GM04504 (cell line): ENCODE measurements at regions not wholly inside any gene's neighbourhood (a gene's known extent, or its start where the extent isn't known, plus 50 kb on each side); places are given as distances from the start of the nearest gene placed in this dataset.
A peak's percentile ranks its signal among the peaks of the same experiment; 100 is the strongest.
"Not testable (repeated sequence)": the region's sequence is repeated elsewhere in the genome, so short reads cannot be mapped to it uniquely, and the experiment has no call there.

ENCODE experiments used
- DNase-seq: peaks from one replicate; pipeline ENCODE4 v3.0.0-alpha.2; 2012; ENCODE audit warnings: low read depth

DNA sequence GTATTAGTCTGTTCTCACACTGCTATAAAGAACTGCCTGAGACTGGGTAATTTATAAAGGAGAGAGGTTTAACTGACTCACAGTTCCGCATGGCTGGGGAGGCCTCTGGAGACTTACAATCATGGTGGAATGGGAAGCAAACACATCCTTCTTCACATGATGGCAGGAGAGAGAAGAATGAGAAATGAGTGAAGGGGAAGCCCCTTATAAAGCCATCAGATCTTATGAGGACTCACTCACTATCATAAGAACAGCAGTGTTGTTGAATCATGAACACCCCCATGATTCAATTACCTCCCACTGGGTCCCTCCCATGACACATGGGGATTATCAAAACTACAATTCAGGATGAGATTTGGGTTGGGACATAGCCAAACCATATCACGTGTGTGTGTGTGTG is 1764.4 kb upstream of the SEL1L start:
- not testable (repeated sequence) for DNase-seq

DNA sequence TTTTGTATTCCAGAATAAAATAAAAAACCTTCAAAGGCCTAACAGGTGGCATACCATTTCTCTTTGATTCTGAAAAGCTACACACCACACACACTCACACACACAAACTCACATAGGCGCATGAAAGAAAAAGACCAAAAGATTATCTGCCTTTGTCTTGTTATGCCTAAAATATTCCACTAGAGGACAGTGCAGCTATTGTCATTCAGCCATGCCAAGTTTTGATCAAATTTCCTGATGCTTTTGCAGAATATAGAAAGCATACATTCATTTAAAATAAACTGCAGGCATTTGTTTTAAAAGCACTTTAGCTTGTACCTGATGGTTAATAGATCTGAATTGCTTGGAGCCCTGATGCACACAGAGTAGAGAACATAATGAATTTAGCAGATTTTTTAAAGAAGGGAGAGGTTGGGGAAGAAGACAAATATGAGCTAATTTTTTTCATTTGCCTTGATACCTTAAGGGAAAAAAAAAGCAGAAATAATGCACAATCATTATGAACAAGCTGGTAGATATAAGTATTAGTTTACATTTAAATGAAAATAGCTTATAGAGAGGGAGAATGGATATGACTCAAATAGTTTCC is 1766.9 kb upstream of the SEL1L start:
- DNase-seq: peak; percentile 3

DNA sequence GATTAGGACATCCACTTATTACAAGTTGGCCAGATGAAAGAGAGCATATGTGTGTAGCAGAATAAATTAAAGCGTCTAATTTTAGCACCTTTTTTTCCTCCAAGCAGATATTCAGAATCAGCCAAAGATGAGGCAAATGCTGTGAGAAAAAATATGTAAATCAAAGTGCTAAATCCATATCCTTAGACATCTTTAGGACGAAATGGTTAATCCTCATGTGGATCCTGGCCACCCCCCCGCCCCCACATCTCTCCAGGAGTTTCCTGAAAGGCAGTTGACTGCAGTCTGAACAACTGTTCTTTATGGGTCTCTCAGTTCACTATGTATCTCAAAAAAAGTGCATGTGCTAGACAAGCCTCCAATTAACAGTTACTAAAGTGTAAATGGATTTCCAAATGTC is 1768.1 kb upstream of the SEL1L start:
- DNase-seq: no peak

GRCh38 chr14:83309211-83309610 is 1775.6 kb upstream of the SEL1L start:
- no peak for DNase-seq

DNA sequence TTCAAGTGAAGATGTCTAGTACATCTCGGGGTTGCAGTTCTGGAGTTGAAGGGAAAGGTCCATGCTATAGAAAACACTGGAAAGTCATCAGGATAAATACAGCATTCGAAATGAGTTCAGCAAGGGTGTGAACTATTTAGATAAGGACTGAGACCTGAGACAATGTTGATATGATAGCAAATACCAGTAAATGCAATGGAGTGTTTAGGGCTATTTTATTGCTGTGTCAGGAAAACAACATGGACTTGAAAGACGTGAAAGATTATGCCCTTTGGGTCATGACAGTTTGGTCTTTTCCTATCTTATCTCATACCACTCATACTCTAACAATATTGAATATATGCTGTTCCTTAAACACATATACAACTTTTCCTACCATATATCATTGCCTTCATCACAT is 1776.2 kb upstream of the SEL1L start:
- DNase-seq: no peak

DNA sequence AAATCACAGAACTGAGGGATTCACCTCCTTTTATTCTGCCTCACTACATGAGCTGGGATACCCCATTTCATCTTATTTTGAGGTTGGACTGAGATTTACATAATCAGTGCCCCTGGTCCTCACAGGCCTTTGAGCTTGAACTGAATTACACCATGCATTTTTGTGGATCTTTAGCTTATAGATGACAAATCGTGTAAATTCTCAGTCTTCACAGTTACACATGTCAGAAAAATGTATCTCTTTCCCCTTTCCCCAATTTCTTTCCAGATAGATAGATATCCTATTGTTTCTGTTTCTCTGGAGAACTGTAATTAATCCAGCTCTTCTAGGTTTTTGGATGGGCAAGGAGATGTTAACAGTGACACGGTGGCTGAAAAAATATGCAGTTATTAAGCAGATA is 1778.9 kb upstream of the SEL1L start:
- no peak for DNase-seq

- no peak for DNase-seq
Measured at GRCh38 chr14:83314764-83315163, 1781.1 kb upstream of the SEL1L start.

GRCh38 chr14:83316356-83316755 is 1782.7 kb upstream of the SEL1L start:
- DNase-seq: no peak

DNA sequence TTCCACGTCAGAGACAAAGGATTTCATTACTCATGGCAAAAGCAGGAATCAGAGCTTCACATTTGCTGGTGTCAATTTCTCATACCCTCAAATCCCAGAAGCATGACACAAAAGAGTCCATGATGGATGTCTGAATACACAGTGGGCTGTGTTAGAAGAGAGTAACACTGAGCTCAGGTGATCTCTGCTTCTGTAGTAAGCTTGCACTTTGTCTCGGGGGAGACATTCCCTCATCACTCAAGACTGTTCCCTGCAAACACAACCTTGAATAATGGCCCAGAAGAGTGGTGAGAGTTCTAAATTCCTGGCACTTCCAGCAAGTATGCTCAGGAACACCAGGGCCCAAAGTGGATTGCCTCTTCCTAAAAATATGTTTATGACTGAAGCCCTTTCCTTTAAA is 1787.2 kb upstream of the SEL1L start:
- DNase-seq: no peak

- no peak for DNase-seq
Measured at GRCh38 chr14:83331513-83331912, 1797.9 kb upstream of the SEL1L start.

GRCh38 chr14:83342590-83342989 is 1808.9 kb upstream of the SEL1L start:
- peak; percentile 55 for DNase-seq

- DNase-seq: no peak
Measured at GRCh38 chr14:83347874-83348273, 1814.2 kb upstream of the SEL1L start.

- DNase-seq: no peak
Measured at GRCh38 chr14:83355609-83356008, 1822.0 kb upstream of the SEL1L start.

DNA sequence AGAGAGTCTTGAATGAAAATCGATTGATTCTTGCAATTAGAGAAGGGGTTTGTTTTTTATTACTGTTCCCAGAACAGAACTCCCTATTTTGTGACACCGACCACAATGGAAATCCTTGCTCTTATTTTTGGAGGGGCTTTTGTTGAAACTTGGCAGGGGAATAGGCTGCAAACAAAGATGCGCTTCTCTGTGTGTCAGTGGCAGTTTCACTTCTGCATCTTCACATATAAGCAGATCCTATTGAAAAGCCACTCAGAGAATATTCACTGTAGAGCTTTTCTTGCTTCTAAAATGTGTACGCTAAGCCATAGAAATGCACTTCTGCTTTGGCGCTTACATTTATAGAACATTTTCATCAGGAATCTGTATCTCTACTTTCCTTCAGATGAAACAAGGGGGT is 1822.4 kb upstream of the SEL1L start:
- no peak for DNase-seq

DNA sequence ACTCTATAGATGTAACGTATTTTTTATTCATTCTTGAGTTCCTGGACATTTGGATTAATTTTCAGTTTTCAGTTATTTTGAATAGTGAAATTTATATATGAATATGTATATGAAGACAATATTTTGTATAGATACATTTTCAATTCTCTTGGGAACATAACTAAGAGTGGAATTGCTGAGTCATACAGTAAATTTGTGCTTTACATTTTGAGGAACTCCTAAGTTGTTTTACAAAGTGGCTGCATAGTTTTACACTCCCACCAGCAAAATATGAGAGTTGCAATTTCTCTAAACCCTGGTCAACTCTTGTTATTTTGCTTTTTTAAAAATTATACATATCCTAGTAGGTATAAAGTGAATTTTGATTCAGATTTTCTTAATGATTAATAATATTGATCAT is 1838.6 kb upstream of the SEL1L start:
- DNase-seq: no peak

GRCh38 chr14:83379436-83379835 is 1845.8 kb upstream of the SEL1L start:
- DNase-seq: no peak

DNA sequence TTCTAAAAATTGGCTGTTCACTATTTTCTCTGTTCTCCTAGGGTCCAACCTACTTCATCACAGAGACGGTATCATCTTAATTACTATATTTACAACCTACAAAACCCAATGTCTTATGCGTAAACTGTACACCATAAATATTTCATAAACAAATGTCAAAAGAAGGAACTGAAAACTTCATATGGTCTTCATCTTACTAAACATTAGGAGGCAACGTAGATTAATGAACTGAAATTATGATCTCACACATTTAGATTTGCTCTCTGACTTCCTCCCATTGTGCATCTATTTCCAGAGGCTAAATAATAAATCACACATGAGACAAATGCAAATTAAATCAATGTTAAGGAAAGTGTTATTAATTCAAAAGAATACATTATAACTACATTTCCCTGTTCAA is 1850.6 kb upstream of the SEL1L start:
- DNase-seq: no peak

GRCh38 chr14:83395321-83395720 is 1861.7 kb upstream of the SEL1L start:
- no peak for DNase-seq

DNA sequence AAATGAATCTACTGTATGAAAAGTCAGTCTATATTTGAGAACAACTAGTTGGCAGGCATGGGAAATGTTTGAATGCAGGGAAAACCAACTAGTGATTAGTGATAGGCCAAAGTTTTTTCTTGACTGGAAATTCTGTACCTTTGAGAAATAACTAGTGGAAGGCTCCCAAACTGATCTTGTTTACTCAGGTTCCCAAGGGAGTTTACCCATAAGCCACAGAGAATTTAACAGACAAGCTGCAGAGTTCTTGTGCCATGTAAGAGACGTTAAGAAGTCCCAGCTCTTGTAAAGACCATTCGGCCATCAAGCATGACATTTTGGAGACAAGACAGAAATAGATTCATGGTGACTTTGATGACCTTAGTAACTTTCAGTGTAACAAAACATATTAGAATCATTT is 1882.8 kb upstream of the SEL1L start:
- DNase-seq: no peak

GRCh38 chr14:83419420-83419819 is 1885.8 kb upstream of the SEL1L start:
- DNase-seq: no peak

GRCh38 chr14:83421711-83422110 is 1888.1 kb upstream of the SEL1L start:
- DNase-seq: no peak

DNA sequence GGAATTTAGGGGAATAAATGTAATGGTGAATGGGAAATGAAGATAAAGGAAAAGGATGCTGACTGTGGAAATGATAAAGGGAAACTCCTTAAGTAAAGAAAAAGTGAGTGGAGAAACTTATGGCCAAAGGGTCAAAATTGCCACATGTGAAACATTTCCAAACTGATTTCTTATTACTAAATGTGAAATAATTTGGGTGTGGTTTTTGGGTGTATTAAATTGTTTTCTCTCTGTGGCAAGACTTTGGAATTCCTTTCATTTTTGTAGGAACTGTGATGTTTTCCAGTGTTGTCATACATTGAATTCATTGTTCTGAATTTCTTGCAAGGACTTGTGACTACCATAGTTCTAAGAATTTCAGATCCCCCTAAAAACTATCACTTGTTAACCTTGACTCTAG is 1891.5 kb upstream of the SEL1L start:
- peak; percentile 42 for DNase-seq

DNA sequence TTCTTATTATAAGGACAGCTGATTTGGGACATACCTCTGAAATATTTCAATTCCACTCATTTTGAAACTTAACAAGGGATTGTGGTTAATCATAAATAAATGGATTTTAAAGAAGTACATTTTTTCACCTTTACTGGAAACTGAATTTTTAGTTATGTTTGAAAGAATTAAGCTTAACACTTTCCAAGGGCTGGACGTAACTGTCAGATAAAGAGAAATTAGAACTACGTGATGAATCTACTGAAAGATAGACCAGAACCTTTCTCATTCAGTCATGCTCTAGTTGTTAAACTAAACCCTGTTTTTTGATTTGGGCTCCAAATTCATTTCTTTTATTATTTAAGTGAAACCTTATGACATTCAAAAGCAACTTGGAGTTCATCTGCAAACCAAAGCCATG is 1892.1 kb upstream of the SEL1L start:
- no peak for DNase-seq

- no peak for DNase-seq
Measured at GRCh38 chr14:83433618-83434017, 1900.0 kb upstream of the SEL1L start.

- DNase-seq: no peak
Measured at GRCh38 chr14:83441801-83442200, 1908.1 kb upstream of the SEL1L start.
